ENCODE measurements at regions not wholly inside any gene's neighbourhood (a gene's known extent, or its start where the extent isn't known, plus 50 kb on each side); places are given as distances from the start of the nearest gene placed in this dataset.

DNA sequence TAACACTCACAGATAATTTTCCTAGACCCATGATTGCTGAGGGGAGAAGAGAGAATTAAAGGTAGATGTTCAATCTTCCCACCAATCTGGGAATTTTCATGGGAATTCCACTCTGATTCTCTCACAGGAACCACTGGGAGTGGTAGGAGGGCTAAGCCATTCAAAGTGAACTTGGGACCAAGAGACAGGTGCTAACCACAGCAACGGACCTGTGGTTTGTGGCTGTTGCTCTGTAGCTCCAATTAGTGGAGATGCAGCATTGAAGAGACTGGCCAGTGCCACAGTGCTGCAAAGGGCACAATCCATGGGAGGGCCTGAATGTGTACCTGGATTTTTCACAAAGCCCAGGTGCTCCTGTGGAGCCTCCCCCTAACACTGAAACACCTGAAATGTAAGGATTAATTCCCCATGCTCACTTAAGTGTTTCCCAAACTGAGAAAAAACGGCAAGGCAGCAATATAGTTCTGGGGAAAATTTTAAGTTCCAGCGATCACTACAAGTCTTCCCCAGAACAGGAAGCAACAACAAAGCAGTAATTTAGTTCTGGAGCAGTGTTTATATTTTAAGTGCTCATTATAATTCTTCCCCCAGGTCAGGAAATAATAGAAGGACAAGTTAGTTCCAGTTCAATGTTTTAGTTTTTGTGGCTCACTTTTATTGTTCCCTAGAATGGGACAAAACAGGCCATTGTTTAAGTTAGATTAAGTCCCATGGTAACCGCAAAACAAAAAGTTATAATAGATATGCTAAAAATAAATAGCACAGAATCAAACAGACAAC is 1045.8 kb downstream of the CNTNAP5 start:
- no peak for DNase-seq

DNA sequence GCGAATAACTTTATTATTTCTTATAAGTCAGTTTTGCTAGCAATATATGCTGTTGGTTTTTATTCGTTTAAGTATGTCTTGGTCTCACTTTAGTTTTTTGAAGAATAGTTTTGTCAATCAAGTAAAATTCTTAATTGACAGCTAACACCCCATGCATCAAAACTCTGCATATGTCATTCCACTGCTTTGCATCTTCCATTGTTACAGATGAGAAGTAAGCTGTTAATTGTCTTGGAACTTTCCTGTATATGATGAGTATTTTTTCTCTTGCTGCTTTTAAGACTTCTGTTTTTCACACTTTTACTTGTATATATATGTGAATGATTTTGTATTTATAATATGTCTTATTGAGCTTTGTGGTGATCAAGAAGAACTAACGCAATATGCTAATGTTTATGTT is 1048.4 kb downstream of the CNTNAP5 start:
- no peak for DNase-seq

DNA sequence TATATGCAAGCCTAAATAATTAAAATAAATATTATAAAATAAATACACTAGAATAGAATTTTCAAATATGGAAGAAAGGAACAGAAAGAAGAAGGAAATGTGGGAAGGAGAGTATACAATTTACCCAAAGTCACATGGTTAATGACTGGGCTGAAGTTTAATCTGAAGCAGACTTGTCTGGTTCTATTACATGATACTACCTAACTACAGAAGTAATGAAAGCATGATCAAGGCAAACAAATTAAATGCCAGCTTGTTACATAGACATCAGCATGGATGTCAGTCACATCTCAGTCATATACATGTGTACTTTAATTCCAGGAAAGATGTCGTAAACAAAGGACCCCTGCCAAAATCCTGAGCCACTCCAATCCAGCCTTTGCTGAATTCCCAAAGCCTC is 1060.8 kb downstream of the CNTNAP5 start:
- no peak for DNase-seq

DNA sequence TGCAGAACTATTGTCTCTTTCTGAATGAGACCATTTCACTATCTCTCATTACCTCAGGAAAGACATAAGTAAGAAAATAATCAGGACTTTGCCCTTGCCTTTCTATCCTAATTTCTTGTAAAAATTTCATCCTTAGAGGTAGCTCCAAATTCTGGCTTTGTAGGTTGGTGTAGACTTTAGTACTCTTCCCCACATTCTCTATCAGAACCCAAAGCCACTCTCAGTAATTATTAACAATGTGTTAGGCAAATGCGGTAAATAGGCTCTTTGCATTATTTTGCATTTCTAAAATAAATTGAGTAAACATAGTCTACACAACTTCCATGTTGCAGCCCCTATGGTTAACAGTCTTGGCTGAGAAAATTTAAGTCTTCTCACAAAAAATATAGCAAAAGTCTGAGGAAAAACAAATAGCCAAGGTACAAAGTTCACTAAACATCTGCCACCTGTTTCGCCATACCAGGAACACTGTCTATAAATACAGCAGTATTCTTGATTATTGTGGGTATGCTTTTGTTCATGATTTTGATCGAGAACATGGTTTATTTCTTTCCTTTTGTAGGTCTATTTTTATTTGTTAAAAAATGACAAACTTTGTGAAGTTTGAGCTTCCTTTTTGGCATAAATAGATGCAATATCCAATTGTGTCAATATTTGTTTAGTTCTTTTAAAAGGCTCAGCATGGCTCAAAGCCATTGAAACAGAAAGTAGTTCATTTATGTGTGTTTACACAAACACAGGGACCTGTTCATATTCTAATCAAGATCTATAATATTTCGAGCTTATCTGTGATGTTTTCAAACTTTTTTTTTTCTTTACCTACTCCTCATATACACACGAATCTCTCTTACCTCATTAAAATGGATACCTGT is 1061.5 kb downstream of the CNTNAP5 start:
- DNase-seq: no peak

DNA sequence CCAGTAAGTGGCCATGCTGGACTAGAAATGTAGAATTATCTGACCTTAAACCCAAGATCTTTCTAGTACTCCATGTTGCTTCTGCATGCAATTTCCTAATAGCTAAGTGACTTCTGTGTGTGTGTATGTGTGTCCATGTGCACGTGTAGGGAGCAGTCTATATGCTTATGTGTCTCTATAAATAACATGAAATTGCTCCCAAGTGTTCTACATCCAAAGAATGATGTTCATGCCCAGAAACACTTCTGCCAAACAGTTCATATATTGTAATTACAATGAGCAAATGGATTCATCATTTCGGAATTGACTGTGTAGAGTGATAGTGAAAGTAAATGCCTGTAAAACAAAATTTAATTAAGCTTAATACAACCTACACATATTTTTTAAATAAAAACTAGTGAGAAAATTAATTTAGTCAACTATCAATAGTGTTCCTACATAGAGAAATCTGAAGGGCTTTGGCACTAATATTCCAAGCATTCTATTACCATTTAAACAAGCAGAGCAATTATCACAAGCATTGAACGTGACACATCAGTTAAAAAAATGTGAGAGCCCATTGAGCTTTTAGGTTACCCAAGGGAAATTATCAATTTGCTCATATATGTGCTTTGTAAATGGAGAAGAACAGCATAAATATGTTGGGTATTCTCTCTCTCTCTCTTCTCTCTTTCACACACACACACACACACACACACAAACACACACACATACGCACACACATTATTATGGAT is 1067.4 kb downstream of the CNTNAP5 start:
- no peak for DNase-seq

DNA sequence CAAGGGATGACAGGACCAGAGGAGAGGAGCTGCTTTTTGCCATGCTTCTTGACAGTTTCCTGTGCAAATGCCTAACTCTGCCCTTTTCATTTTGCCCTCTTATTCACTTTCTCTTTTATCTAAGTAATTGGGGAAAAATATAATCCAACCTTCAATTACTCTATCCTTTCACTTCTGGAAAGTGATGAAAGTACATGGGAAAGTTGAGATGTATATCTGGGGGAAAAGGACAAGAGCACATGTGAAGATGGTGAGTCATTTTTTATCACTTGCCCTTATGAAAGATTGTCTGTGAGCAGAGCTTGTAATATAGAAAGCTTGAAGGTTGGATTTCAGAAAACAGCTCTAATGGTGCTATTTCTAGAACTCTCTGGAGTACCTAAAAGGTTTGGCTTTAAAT is 1070.7 kb downstream of the CNTNAP5 start:
- no peak for DNase-seq

DNA sequence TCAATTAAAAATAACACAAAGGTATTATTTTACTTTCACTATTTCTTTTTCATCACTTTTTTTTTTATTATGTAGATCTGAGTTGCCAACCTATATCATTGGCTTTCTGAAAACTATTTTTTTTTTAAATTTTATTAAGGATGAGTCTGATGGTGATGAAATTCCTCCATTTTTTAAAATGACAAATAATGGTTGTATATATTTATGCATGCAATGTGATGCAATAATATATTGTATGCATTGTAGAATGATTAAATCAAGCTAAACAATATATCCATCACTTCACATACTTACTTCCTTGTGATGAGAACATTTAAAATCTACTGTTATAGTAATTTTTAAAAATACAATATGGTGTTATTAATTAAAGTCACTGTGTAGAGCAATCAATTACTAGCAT is 1081.6 kb downstream of the CNTNAP5 start:
- DNase-seq: no peak

DNA sequence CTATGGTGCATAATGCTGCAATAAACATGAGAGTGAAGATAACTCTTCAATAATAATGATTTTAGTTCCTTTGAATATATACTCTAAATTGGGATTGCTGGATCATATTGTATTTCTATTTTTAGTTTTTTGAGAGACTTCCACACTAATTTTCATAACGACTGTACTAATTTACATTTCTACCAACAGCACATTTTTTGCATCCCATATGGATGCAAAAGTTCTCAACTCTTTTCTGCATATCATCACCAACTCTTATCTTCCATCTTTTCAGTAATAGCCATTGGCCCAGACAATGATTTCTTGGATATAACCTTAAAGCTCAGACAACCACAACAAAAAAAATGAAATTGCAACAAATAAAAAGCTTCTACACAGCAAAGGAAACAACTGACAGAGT is 1082.4 kb downstream of the CNTNAP5 start:
- no peak for DNase-seq

DNA sequence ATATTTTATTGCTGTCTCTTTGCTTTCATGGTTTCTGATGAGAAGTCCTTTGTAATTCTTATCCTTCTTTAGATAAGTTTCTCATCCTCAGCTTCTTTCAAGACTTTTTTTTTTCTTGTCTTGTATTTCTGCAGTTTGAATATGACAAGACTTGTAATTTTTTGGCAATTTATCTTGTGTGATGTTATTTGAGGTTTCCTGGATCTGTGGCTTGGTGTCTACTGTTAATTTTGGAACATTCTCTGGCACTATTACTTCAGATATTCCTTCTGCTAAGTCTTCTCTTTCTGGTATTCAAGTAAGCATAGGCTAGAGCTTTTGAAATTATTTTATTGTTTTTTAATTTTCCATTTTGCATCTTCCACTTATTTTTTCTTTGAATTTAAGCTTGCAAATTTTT is 1083.2 kb downstream of the CNTNAP5 start:
- no peak for DNase-seq

DNA sequence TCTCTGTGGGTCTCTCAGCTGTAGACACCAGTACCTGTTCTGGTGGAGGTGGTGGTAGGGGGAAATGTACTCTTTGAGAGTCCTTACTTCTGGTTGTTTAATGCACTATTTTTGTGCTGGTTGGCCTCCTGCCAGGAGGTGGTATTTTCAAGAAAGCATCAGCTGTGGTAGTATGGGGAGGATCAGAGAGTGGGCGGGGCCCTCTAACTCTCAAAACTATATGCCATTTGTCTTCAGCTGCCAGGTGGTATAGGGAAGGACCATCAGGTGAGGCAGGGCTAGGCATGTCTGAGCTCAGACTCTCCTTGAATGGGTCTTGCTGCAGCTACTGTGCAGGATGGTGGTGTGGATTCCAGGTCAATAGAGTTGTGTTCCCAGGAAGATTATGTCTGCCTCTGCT is 1100.8 kb downstream of the CNTNAP5 start:
- DNase-seq: no peak

DNA sequence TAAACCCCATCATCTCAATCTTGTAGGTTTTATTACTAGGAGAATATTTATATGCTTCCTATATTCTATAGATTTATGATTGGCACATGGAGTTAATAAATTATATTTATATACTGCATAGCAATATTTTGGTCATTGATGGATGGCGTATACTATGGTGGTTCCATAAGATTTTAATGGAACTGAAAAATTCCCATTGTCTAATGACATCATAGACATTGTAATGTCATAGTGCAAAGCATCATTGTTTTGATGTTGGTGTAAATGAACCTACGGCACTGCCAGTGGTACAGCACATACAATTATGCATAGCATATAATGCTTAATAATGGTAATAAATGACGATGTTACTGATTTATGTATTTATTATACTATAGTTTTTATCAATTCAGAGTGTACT is 1135.9 kb downstream of the CNTNAP5 start:
- DNase-seq: no peak

DNA sequence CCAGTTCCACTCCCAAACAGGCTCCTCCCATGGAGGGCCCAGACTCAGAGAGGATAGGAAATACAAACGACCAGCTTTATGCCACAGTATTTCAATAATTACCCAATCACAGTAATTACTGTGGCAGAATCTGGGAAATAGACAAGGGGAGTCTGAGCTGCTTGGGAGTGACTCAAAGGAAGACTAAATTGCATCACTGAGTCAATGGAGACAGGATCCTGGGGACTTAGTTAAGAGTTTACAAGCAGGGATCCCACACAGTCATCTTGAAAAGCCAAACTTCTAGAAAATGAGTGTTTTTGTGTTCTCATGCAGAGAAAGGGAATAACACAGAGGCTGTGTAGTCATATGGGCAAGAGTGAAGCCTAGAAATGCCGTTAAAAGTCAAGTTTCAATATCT is 1142.1 kb downstream of the CNTNAP5 start:
- no peak for DNase-seq

DNA sequence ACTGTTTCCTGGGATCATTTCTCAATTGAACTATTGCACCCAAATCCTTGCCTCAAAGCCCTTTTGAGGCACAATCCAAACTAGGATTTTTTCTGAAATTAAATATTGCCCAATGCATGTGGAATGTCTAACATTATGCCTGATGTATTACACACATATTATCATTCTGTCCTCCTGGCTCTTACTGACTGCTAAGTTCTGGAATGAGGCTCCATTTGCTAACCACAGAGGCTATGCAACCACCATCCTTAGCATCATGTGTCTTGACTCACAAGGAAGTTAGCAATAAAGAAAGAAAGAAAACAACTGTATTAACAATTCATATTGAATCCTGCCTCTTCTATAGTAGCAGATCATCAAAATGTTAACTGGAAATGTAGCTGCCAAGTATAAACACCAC is 1142.7 kb downstream of the CNTNAP5 start:
- no peak for DNase-seq

DNA sequence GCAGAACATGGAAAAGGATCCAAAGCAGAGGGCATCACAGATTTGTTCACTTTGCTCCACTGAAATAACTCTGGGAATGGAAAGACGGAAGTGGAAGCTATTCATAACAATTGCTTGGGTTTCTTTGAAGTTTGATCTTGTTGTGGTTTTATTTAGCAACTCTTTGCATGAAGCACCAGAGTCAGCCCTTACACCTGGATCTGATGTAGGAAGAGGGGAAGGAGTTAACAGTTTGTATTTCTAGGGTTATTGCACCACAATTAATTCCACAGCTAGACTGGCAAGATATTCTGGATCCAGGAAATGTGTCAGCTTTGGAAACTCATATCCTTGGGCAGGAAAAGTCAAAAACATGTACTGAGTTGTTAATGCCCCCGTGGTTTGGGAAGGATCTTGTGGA is 1143.4 kb downstream of the CNTNAP5 start:
- no peak for DNase-seq

DNA sequence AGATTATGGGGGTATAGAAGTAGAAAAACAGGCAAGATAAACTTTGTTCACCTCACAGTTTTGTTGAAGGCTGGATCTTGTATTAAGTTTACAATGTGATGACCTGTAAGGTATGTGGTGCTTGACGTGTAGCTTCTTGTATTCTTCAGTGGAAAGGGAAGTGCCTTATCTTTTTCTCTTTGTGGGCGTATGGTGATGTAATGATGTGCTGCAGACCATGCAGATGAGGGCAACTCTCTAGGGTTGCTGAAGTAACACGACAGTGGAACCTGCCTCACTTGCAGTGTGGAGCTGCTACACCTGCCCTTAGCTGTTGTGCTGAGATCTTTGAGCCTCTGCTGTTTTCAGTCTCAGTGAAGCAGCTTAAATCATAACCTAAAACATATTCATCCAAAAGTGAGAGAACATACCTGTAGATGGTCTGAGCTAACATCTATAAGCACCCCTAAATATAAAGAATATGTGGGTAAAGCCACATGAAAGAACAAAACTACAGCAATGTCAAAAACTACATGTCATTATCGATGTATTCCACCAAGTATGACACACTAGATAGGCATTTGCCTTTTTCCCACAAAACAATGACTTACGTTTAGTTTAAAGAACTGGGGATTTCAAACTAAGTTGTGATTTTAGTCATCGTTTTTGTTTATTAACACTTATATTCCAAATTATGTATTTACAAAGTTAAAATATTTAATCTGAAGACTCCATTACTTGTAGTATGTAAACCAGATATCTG is 1144.1 kb downstream of the CNTNAP5 start:
- DNase-seq: no peak

DNA sequence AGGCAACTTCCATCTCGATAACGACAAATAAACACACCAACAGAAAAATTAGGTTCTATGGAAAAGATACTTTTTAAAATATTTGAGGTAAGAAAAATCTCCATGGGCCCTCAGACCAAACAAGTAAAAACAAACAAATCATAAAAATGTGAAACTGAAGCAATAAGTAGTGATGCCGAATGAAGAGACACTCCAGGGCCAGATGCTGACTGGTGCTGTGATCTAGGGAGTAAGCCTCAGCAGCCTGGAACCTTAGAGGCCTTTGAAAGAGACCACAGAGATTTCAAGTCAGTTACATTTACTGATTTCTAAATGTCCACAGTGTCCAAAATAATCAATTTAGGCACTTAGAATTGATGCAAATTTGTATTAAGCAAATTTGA is 1144.7 kb downstream of the CNTNAP5 start:
- no peak for DNase-seq

DNA sequence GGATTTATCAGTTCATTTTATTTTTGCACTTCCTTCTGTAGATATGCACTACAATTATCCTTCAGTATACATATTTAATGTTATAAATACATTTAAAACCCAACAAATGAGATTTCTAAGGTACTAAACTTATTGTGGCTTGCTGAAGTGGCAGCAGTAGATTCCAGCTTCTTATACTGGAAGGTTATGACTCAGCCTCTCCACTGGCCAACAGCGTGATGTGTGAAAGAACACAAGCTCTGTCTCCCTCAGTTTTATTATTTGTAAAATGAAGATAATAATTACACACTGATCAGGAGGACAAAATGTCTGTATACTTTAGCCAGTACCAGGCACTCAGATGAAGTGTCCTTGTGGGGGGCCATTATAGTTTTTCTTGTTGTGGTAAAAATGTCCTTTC is 1147.1 kb downstream of the CNTNAP5 start:
- no peak for DNase-seq

DNA sequence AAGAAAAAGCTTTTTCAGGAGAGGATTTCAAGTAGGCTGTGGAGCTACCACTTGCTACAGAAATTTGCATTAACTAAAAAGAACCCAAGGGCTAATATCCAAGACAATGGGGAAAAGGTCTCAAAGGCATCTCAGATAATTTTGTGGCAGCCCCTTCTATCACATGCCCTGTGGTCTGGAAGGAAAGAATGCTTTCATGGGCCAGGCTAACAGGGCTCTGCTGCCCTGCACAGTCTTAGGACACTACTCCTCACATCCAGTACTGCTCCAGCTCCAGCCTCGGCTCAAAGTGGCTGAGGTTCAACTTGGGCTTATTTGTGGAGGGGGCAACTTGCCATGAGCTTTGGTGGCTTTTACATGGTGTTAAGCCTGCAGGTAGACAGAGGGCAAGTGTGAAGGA is 1150.3 kb downstream of the CNTNAP5 start:
- DNase-seq: no peak

DNA sequence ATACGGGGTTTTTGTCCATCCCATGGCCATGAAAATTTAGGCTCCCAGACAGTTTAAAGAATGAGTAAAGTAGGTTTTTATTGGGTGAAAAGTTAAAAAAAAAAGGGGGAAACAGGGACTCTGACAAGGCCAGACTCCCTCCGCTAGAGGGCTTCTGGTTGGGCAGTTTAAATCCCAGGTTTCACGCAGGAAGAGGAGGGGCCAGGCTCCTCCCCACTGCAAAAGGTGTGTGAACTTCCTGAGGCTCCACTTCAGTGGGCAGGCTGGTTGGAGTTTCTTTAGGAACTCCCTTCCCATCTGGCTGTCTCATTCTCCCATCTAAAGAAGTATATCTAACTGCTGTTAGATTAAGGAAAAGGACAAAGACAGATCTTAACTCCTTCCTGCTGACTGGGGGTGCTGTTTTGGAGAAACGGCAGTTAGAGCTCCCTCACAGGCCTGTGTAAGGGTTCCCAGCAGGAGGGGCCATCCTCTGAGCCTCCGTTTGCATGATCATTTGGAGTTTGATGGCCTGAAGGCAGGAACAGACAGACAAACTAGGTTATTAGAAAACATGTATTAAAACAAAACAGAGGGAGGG is 1160.7 kb downstream of the CNTNAP5 start:
- no peak for DNase-seq

DNA sequence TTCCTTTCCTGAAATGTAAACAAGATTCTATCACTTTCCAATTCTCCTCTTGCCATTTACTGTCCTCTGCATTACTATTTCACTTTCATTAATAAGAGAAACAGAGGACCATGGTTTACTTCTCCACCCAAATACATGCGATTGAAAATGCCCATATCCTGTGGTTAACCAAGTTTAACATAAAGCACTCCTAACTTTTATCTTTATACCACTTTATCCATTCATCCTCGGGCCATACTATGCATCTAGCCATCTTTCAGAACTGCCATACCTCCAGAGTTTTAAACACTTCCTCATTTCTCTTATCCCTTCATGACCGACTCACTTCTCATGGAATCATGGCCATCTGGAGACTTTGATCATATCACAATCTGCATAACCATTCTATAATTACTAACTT is 1182.3 kb downstream of the CNTNAP5 start:
- no peak for DNase-seq

DNA sequence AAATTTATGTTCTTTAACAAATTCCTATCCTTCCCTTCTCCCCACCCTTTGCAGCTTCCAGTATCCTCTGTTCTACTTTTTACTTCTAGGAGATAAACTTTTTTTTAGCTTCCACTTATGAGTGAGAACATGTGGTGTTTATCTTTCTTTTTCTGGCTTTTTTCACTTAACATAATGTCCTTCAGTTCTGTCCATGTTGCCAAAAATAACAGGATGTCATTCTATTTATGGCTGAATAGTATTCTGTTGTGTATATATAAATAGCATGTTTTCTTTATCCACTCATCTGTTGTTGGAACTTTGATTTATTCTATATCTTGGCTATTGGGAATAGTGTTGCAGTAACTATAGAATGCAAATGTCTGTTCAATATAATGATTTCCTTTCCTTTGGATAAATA is 1191.2 kb downstream of the CNTNAP5 start:
- no peak for DNase-seq

DNA sequence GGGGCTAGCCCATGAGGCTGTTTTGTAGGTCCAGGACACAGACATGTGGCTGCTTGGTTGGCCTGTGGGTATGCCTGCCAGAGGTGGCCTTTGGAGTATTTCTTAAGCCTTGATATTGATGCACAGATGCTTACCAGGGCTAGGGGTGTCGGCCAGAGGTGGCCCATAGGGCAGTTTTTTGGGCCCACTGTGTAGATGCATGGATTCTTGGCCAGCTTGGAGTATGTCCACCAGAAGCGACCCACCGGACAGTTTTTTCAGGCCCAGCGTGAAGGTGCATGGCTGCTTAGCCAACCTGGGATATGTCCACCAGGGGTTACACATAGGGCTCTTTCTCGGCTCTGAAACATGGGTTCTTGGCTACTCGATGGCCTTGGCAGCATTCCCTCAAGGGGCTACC is 1199.1 kb downstream of the CNTNAP5 start:
- DNase-seq: no peak

DNA sequence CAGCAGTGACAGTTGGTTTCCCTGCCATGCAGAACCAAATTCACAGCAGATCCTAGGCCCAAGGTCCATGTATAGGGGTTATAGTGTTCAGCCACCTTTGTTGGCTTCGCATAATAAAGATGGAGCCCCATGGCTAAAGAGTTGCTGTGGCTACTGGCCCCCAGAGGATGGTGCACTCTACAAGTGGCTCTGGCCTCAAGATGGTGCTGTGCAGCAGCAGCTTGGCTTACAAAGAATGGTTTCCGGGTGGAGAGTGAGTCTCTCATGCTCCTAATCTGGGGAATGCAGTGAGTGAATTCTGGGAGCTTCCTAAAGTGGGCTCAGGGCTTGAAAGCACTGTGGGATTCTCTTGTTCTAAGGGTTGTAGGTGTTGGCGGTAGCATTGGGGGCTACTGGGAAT is 1199.7 kb downstream of the CNTNAP5 start:
- no peak for DNase-seq
